K562 (cell line): ENCODE measurements at regions not wholly inside any gene's neighbourhood (a gene's known extent, or its start where the extent isn't known, plus 50 kb on each side); places are given as distances from the start of the nearest gene placed in this dataset.

Source experiments
- CBX2 ChIP-seq: fragments of 200-600 bp; sonication (generic); IDR thresholded peaks from one replicate; pipeline ENCODE4 v1.6.1; 2012; ENCODE audit warnings: mild to moderate bottlenecking, low read length, inconsistent platforms; ENCODE audit not compliant: insufficient read depth, poor library complexity, severe bottlenecking
- CUX1 ChIP-seq: fragments of 200-800 bp; sonication (Bioruptor generic); IDR thresholded peaks from 2 replicates; pipeline ENCODE4 v1.6.1; 2016; ENCODE audit warnings: missing genetic modification characterization, missing compliant biosample characterization
- ESRRA ChIP-seq: fragments of 450-650 bp; IDR thresholded peaks from 2 replicates; pipeline ENCODE4 v1.6.1; 2014; ENCODE audit warnings: low read depth, mild to moderate bottlenecking, moderate library complexity, borderline replicate concordance
- ESRRB ChIP-seq: fragments of 250-450 bp; sonication (Bioruptor Pico); IDR thresholded peaks from 2 replicates; pipeline ENCODE4 v1.5.0; 2020; ENCODE audit warnings: mild to moderate bottlenecking, moderate library complexity, borderline replicate concordance
- ETV5 ChIP-seq: sonication (generic); formaldehyde crosslinking; IDR thresholded peaks from 2 replicates; pipeline ENCODE4 v1.4.0; 2020; ENCODE audit warnings: low read depth, mild to moderate bottlenecking, missing genetic modification reagents
- FOXO4 ChIP-seq: fragments of 450-650 bp; formaldehyde crosslinking; IDR thresholded peaks from 2 replicates; pipeline ENCODE4 v1.4.0; 2020; ENCODE audit warnings: mild to moderate bottlenecking, moderate library complexity
- HDAC6 ChIP-seq: IDR thresholded peaks from 2 replicates; pipeline ENCODE4 v1.6.1; 2012; ENCODE audit warnings: low read depth, mild to moderate bottlenecking, control low read depth, inconsistent platforms, low read length, moderate library complexity
- MEF2A ChIP-seq: IDR thresholded peaks from 2 replicates; pipeline ENCODE4 v1.6.1; 2011; ENCODE audit warnings: low read depth, mild to moderate bottlenecking, low read length, moderate library complexity; ENCODE audit not compliant: control insufficient read depth
- MLLT1 ChIP-seq, 2 experiments: fragments of 450-650 bp; IDR thresholded peaks; 2 replicates each; pipeline ENCODE4 v1.6.1; 2016
- MTA2 ChIP-seq: fragments of 450-650 bp; IDR thresholded peaks from 2 replicates; pipeline ENCODE4 v1.6.1; 2016; ENCODE audit warnings: low read depth
- NCOR1 ChIP-seq: fragments of 450-650 bp; IDR thresholded peaks from 2 replicates; pipeline ENCODE4 v1.6.1; 2016; ENCODE audit warnings: mild to moderate bottlenecking, moderate library complexity
- PKNOX1 ChIP-seq: fragments of 450-650 bp; IDR thresholded peaks from 2 replicates; pipeline ENCODE4 v1.6.1; 2016
- RCOR1 ChIP-seq, 2 experiments: IDR thresholded peaks; 2 replicates each; pipeline ENCODE4 v1.6.1; 2012; ENCODE audit warnings: low read depth in 2 of 2, low read length in 2 of 2, borderline replicate concordance in 1 of 2, improper control_type of control experiment in 1 of 2
- SMAD4 ChIP-seq: fragments of 250-450 bp; sonication (Bioruptor Pico); conservative IDR thresholded peaks from 2 replicates; pipeline ENCODE4 v1.8.0; 2021; ENCODE audit warnings: inconsistent platforms, mild to moderate bottlenecking, moderate library complexity
- SRSF3 ChIP-seq: fragments of 200-400 bp; formaldehyde crosslinking; IDR thresholded peaks from 2 replicates; pipeline ENCODE4 v1.6.1; 2016; ENCODE audit warnings: mild to moderate bottlenecking, low read length, moderate library complexity; ENCODE audit not compliant: insufficient read depth
- STAT5A ChIP-seq: IDR thresholded peaks from 2 replicates; pipeline ENCODE4 v1.6.1; 2012; ENCODE audit warnings: low read length, inconsistent platforms, borderline replicate concordance
- TAF1 ChIP-seq: IDR thresholded peaks from 2 replicates; pipeline ENCODE4 v1.6.1; 2011; ENCODE audit warnings: mild to moderate bottlenecking, low read length, moderate library complexity; ENCODE audit not compliant: insufficient read depth, control insufficient read depth, severe bottlenecking; ENCODE audit errors: extremely low read depth
- TCF3 ChIP-seq: sonication (generic); formaldehyde crosslinking; IDR thresholded peaks from 2 replicates; pipeline ENCODE4 v1.4.0; 2020; ENCODE audit warnings: mild to moderate bottlenecking, missing genetic modification reagents
- TEAD1 ChIP-seq, 2 experiments: fragments of 450-650 bp in 1 of 2; sonication (generic) in 1 of 2; formaldehyde crosslinking; IDR thresholded peaks; 2 replicates each; pipeline versions ENCODE4 v1.4.0 to v1.8.0; 2020 to 2022; ENCODE audit warnings: mild to moderate bottlenecking in 2 of 2, missing genetic modification reagents in 1 of 2

GRCh38 chr19:28535352-28535775 is 677.6 kb downstream of the UQCRFS1 start (continued):
- TF ChIP-seq TCF3 (CRISPR knock-in tag) (peak; percentile 89), MTA2 (no peak), STAT5A (peak; percentile 52; the same call in 1 of the 2 replicates), PKNOX1 (peak; percentile 45), HDAC6 (no peak), FOXO4 (CRISPR knock-in tag) (no peak), NCOR1 (peak; percentile 70), TEAD1 (CRISPR knock-in tag; IDR thresholded peaks at IDR 0.05) (peak in 1 of 2 experiments; percentile 76; a peak in 1 of 4 replicates), CUX1 (no peak), ETV5 (CRISPR knock-in tag) (peak; percentile 55; the same call in 1 of the 2 replicates), SMAD4 (CRISPR knock-in tag) (peak; percentile 70; the same call in 1 of the 2 replicates), SRSF3 (no peak), TAF1 (peak; percentile 18), ESRRA (no peak), RCOR1 (IDR thresholded peaks at IDR 0.05; ENCODE audit: borderline replicate concordance in 1 of 2, low read depth in 2 of 2, low read length in 2 of 2) (peak in 1 of 2 experiments; percentile 56; a peak in 1 of 4 replicates), CBX2 (no peak), MLLT1 (IDR thresholded peaks at IDR 0.05) (peak; percentile 96 to 99), ESRRB (CRISPR knock-in tag) (0 out of 2 replicates have a peak, but pooled peaks have one; percentile 14), MEF2A (peak; percentile 67; the same call in 1 of the 2 replicates)
